ENCODE measurements at regions not wholly inside any gene's neighbourhood (a gene's known extent, or its start where the extent isn't known, plus 50 kb on each side); places are given as distances from the start of the nearest gene placed in this dataset.
"Not testable (repeated sequence)": the region's sequence is repeated elsewhere in the genome, so short reads cannot be mapped to it uniquely, and the experiment has no call there.

- no peak for DNase-seq (ENCODE audit: insufficient read length, low spot score)
- TF ChIP-seq PAX5 (IDR thresholded peaks at IDR 0.05; ENCODE audit: insufficient read depth, low read length, severe bottlenecking) = no peak
- TF ChIP-seq SPI1 (IDR thresholded peaks at IDR 0.05; ENCODE audit: low read depth, low read length) = no peak
- no peak for TF ChIP-seq POLR2AphosphoS5 (IDR thresholded peaks at IDR 0.05; ENCODE audit: low read depth, low read length)
- TF ChIP-seq POU2F2 (IDR thresholded peaks at IDR 0.05; ENCODE audit: low read depth, low read length) = no peak
- no peak for TF ChIP-seq POLR2A (IDR thresholded peaks at IDR 0.05; ENCODE audit: low read depth, low read length)
- TF ChIP-seq TAF1 (IDR thresholded peaks at IDR 0.05; ENCODE audit: low read depth, low read length) = no peak
- FAIRE-seq = no peak
Measured at GRCh38 chrX:151042842-151043241, 59.7 kb downstream of the HMGB3 start.

GRCh38 chrX:151066373-151066772 lies 83.2 kb downstream of the HMGB3 start:
- DNase-seq (ENCODE audit: insufficient read length, low spot score); FAIRE-seq: not testable (repeated sequence)

GRCh38 chrX:151073767-151074166 lies 90.6 kb downstream of the HMGB3 start:
- FAIRE-seq (no peak), DNase-seq (ENCODE audit: insufficient read length, low spot score) (no peak)
- TF ChIP-seq POU2F2 (IDR thresholded peaks at IDR 0.05; ENCODE audit: low read depth, low read length) (no peak), POLR2AphosphoS5 (IDR thresholded peaks at IDR 0.05; ENCODE audit: low read depth, low read length) (no peak), SPI1 (IDR thresholded peaks at IDR 0.05; ENCODE audit: low read depth, low read length) (no peak), PAX5 (IDR thresholded peaks at IDR 0.05; ENCODE audit: insufficient read depth, low read length, severe bottlenecking) (no peak), TAF1 (IDR thresholded peaks at IDR 0.05; ENCODE audit: low read depth, low read length) (no peak), POLR2A (IDR thresholded peaks at IDR 0.05; ENCODE audit: low read depth, low read length) (no peak)

- DNase-seq (ENCODE audit: insufficient read length, low spot score) (no peak), FAIRE-seq (peak; percentile 38)
- TF ChIP-seq POU2F2 (IDR thresholded peaks at IDR 0.05; ENCODE audit: low read depth, low read length) (no peak), TAF1 (IDR thresholded peaks at IDR 0.05; ENCODE audit: low read depth, low read length) (no peak), PAX5 (IDR thresholded peaks at IDR 0.05; ENCODE audit: insufficient read depth, low read length, severe bottlenecking) (no peak), POLR2A (IDR thresholded peaks at IDR 0.05; ENCODE audit: low read depth, low read length) (no peak), SPI1 (IDR thresholded peaks at IDR 0.05; ENCODE audit: low read depth, low read length) (no peak), POLR2AphosphoS5 (IDR thresholded peaks at IDR 0.05; ENCODE audit: low read depth, low read length) (no peak)
Measured at GRCh38 chrX:151081016-151081415, 95.4 kb upstream of the GPR50 start.

GRCh38 chrX:151082077-151082948 lies 94.1 kb upstream of the GPR50 start:
- FAIRE-seq = peak; percentile 95
- peak; percentile 37 for DNase-seq (ENCODE audit: insufficient read length, low spot score)

GRCh38 chrX:151084454-151084853 lies 91.9 kb upstream of the GPR50 start:
- FAIRE-seq (no peak), DNase-seq (ENCODE audit: insufficient read length, low spot score) (no peak)
- TF ChIP-seq PAX5 (IDR thresholded peaks at IDR 0.05; ENCODE audit: insufficient read depth, low read length, severe bottlenecking) (no peak), SPI1 (IDR thresholded peaks at IDR 0.05; ENCODE audit: low read depth, low read length) (no peak), POLR2A (IDR thresholded peaks at IDR 0.05; ENCODE audit: low read depth, low read length) (no peak)

More at GRCh38 chrX:151082077-151082948, 94.1 kb upstream of the GPR50 start:
- no peak for TF ChIP-seq POLR2AphosphoS5 (IDR thresholded peaks at IDR 0.05; ENCODE audit: low read depth, low read length)
- TF ChIP-seq TAF1 (IDR thresholded peaks at IDR 0.05; ENCODE audit: low read depth, low read length) = no peak
- no peak for TF ChIP-seq SPI1 (IDR thresholded peaks at IDR 0.05; ENCODE audit: low read depth, low read length)
- TF ChIP-seq PAX5 (IDR thresholded peaks at IDR 0.05; ENCODE audit: insufficient read depth, low read length, severe bottlenecking) = no peak
- TF ChIP-seq POLR2A (IDR thresholded peaks at IDR 0.05; ENCODE audit: low read depth, low read length) = no peak
- TF ChIP-seq POU2F2 (IDR thresholded peaks at IDR 0.05; ENCODE audit: low read depth, low read length) = no peak

GRCh38 chrX:151085207-151085606 lies 91.2 kb upstream of the GPR50 start:
- TF ChIP-seq POLR2AphosphoS5 (IDR thresholded peaks at IDR 0.05; ENCODE audit: low read depth, low read length) (no peak), POU2F2 (IDR thresholded peaks at IDR 0.05; ENCODE audit: low read depth, low read length) (no peak), TAF1 (IDR thresholded peaks at IDR 0.05; ENCODE audit: low read depth, low read length) (no peak), SPI1 (IDR thresholded peaks at IDR 0.05; ENCODE audit: low read depth, low read length) (no peak), POLR2A (IDR thresholded peaks at IDR 0.05; ENCODE audit: low read depth, low read length) (no peak), PAX5 (IDR thresholded peaks at IDR 0.05; ENCODE audit: insufficient read depth, low read length, severe bottlenecking) (no peak)
- no peak for FAIRE-seq

GRCh38 chrX:151088221-151088620 lies 88.2 kb upstream of the GPR50 start:
- DNase-seq (ENCODE audit: insufficient read length, low spot score) (no peak), FAIRE-seq (no peak)
- TF ChIP-seq POLR2A (IDR thresholded peaks at IDR 0.05; ENCODE audit: low read depth, low read length) = no peak
- no peak for TF ChIP-seq SPI1 (IDR thresholded peaks at IDR 0.05; ENCODE audit: low read depth, low read length)
- no peak for TF ChIP-seq POU2F2 (IDR thresholded peaks at IDR 0.05; ENCODE audit: low read depth, low read length)
- TF ChIP-seq TAF1 (IDR thresholded peaks at IDR 0.05; ENCODE audit: low read depth, low read length) = no peak
- no peak for TF ChIP-seq PAX5 (IDR thresholded peaks at IDR 0.05; ENCODE audit: insufficient read depth, low read length, severe bottlenecking)
- no peak for TF ChIP-seq POLR2AphosphoS5 (IDR thresholded peaks at IDR 0.05; ENCODE audit: low read depth, low read length)

More at GRCh38 chrX:151085207-151085606, 91.2 kb upstream of the GPR50 start:
- DNase-seq (ENCODE audit: insufficient read length, low spot score) = no peak

GRCh38 chrX:151099001-151099400 lies 77.4 kb upstream of the GPR50 start:
- FAIRE-seq = no peak
- TF ChIP-seq POLR2AphosphoS5 (IDR thresholded peaks at IDR 0.05; ENCODE audit: low read depth, low read length) (no peak), PAX5 (IDR thresholded peaks at IDR 0.05; ENCODE audit: insufficient read depth, low read length, severe bottlenecking) (no peak), POU2F2 (IDR thresholded peaks at IDR 0.05; ENCODE audit: low read depth, low read length) (no peak), SPI1 (IDR thresholded peaks at IDR 0.05; ENCODE audit: low read depth, low read length) (no peak), TAF1 (IDR thresholded peaks at IDR 0.05; ENCODE audit: low read depth, low read length) (no peak), POLR2A (IDR thresholded peaks at IDR 0.05; ENCODE audit: low read depth, low read length) (no peak)
- DNase-seq (ENCODE audit: insufficient read length, low spot score) = no peak

GRCh38 chrX:151100799-151101198 lies 75.6 kb upstream of the GPR50 start:
- no peak for DNase-seq (ENCODE audit: insufficient read length, low spot score)
- TF ChIP-seq SPI1 (IDR thresholded peaks at IDR 0.05; ENCODE audit: low read depth, low read length) (no peak), POLR2AphosphoS5 (IDR thresholded peaks at IDR 0.05; ENCODE audit: low read depth, low read length) (no peak), PAX5 (IDR thresholded peaks at IDR 0.05; ENCODE audit: insufficient read depth, low read length, severe bottlenecking) (no peak), TAF1 (IDR thresholded peaks at IDR 0.05; ENCODE audit: low read depth, low read length) (no peak), POU2F2 (IDR thresholded peaks at IDR 0.05; ENCODE audit: low read depth, low read length) (no peak), POLR2A (IDR thresholded peaks at IDR 0.05; ENCODE audit: low read depth, low read length) (no peak)
- FAIRE-seq = no peak

- not testable (repeated sequence) for DNase-seq (ENCODE audit: insufficient read length, low spot score); FAIRE-seq
Measured at GRCh38 chrX:151113200-151113599, 63.2 kb upstream of the GPR50 start.

All from GM12891 (cell line).